H9 (cell line): ENCODE measurements at regions not wholly inside any gene's neighbourhood (a gene's known extent, or its start where the extent isn't known, plus 50 kb on each side); places are given as distances from the start of the nearest gene placed in this dataset.

Source experiments
- DNase-seq: peaks from one replicate; pipeline ENCODE4 v3.0.0-alpha.2; 2017
- H2AFZ ChIP-seq: one replicate; pipeline ENCODE4 v1.6.1; 2013; ENCODE audit warnings: mild to moderate bottlenecking, low read length, control low read depth, moderate library complexity
- H2AK5ac ChIP-seq: 2 replicates; pipeline ENCODE4 v1.6.1; 2013; ENCODE audit warnings: low read length, control low read depth, mixed read lengths; ENCODE audit not compliant: insufficient read length
- H2BK120ac ChIP-seq: one replicate; pipeline ENCODE4 v1.6.1; 2013; ENCODE audit warnings: low read depth, mild to moderate bottlenecking, low read length, control low read depth, inconsistent platforms; ENCODE audit not compliant: poor library complexity, severe bottlenecking
- H2BK12ac ChIP-seq: 2 replicates; pipeline ENCODE4 v1.6.1; 2013; ENCODE audit warnings: low read length, control low read depth, mixed read lengths, low read depth; ENCODE audit not compliant: insufficient read length
- H2BK15ac ChIP-seq: 2 replicates; pipeline ENCODE4 v1.6.1; 2013; ENCODE audit warnings: low read depth, low read length, control low read depth
- H2BK20ac ChIP-seq: one replicate; pipeline ENCODE4 v1.6.1; 2013; ENCODE audit warnings: low read depth, mild to moderate bottlenecking, low read length, control low read depth, inconsistent platforms; ENCODE audit not compliant: poor library complexity, severe bottlenecking
- H2BK5ac ChIP-seq: 2 replicates; pipeline ENCODE4 v1.6.1; 2013; ENCODE audit warnings: low read length, control low read depth, mixed read lengths; ENCODE audit not compliant: insufficient read length
- H3K14ac ChIP-seq: 2 replicates; pipeline ENCODE4 v1.6.1; 2013; ENCODE audit warnings: low read length, control low read depth; ENCODE audit not compliant: insufficient read depth
- H3K18ac ChIP-seq: 2 replicates; pipeline ENCODE4 v1.6.1; 2013; ENCODE audit warnings: low read depth, mild to moderate bottlenecking, mixed read lengths, low read length, control low read depth; ENCODE audit not compliant: insufficient read length
- H3K23ac ChIP-seq: 2 replicates; pipeline ENCODE4 v1.6.1; 2013; ENCODE audit warnings: low read length, control low read depth, mixed read lengths, low read depth; ENCODE audit not compliant: insufficient read length
- H3K23me2 ChIP-seq: 2 replicates; pipeline ENCODE4 v1.6.1; 2013; ENCODE audit warnings: low read depth, mild to moderate bottlenecking, mixed read lengths, low read length, control low read depth; ENCODE audit not compliant: insufficient read length, poor library complexity, severe bottlenecking
- H3K27ac ChIP-seq: 2 replicates; pipeline ENCODE4 v1.5.1; 2013; ENCODE audit warnings: low read length, control low read depth, mixed read lengths, low read depth; ENCODE audit not compliant: insufficient read length
- H3K27me3 ChIP-seq: 2 replicates; pipeline ENCODE4 v1.6.1; 2013; ENCODE audit warnings: low read length, control low read depth, inconsistent platforms; ENCODE audit not compliant: insufficient read depth
- H3K4ac ChIP-seq: 2 replicates; pipeline ENCODE4 v1.6.1; 2013; ENCODE audit warnings: low read depth, mild to moderate bottlenecking, control low read depth, inconsistent platforms, low read length, moderate library complexity
- H3K4me1 ChIP-seq: 2 replicates; pipeline ENCODE4 v1.6.1; 2013; ENCODE audit warnings: low read length, control low read depth, inconsistent platforms; ENCODE audit not compliant: insufficient read depth
- H3K4me2 ChIP-seq: 2 replicates; pipeline ENCODE4 v1.6.1; 2013; ENCODE audit warnings: low read length, control low read depth, mixed read lengths; ENCODE audit not compliant: insufficient read length, insufficient read depth
- H3K56ac ChIP-seq: 2 replicates; pipeline ENCODE4 v1.6.1; 2013; ENCODE audit warnings: low read depth, mild to moderate bottlenecking, mixed read lengths, low read length, control low read depth; ENCODE audit not compliant: insufficient read length
- H3K79me1 ChIP-seq: 2 replicates; pipeline ENCODE4 v1.6.1; 2013; ENCODE audit warnings: low read depth, mild to moderate bottlenecking, moderate library complexity, low read length, control low read depth, inconsistent platforms; ENCODE audit not compliant: insufficient read depth, poor library complexity, severe bottlenecking
- H3K79me2 ChIP-seq: 2 replicates; pipeline ENCODE4 v1.6.1; 2013; ENCODE audit warnings: low read length, control low read depth, inconsistent platforms; ENCODE audit not compliant: insufficient read depth
- H3K9ac ChIP-seq: 2 replicates; pipeline ENCODE4 v1.6.1; 2013; ENCODE audit warnings: low read length, control low read depth, mixed read lengths; ENCODE audit not compliant: insufficient read length; ENCODE audit errors: extremely low read depth
- H3K9me3 ChIP-seq: one replicate; pipeline ENCODE4 v1.6.1; 2013; ENCODE audit warnings: low read depth, low read length, inconsistent platforms; ENCODE audit not compliant: control insufficient read depth
- H3T11ph ChIP-seq: one replicate; pipeline ENCODE4 v1.6.1; 2013; ENCODE audit warnings: mild to moderate bottlenecking, low read length, control low read depth, inconsistent platforms
- H4K20me1 ChIP-seq: one replicate; pipeline ENCODE4 v1.6.1; 2013; ENCODE audit not compliant: control insufficient read depth, insufficient read length, insufficient read depth
- H4K5ac ChIP-seq: 2 replicates; pipeline ENCODE4 v1.6.1; 2013; ENCODE audit warnings: low read depth, mild to moderate bottlenecking, mixed read lengths, low read length, control low read depth; ENCODE audit not compliant: insufficient read length
- H4K8ac ChIP-seq: replicated peaks from 2 replicates; pipeline ENCODE4 v1.6.1; 2013; ENCODE audit warnings: low read length, control low read depth, mixed read lengths, low read depth; ENCODE audit not compliant: insufficient read length
- H4K91ac ChIP-seq: 2 replicates; pipeline ENCODE4 v1.6.1; 2013; ENCODE audit warnings: low read depth, mild to moderate bottlenecking, moderate library complexity, mixed read lengths, low read length, control low read depth; ENCODE audit not compliant: insufficient read length
- H3K27ac Mint-ChIP-seq, 3 experiments: 2 replicates in 2 of 3; 3 replicates in 1 of 3; pipeline ENCODE4 v1.8.0; 2020 to 2021; ENCODE audit warnings: mixed read lengths in 3 of 3, mild to moderate bottlenecking in 1 of 3, moderate library complexity in 1 of 3
- H3K27me3 Mint-ChIP-seq: 2 replicates; pipeline ENCODE4 v1.8.0; 2021; ENCODE audit warnings: low read depth, mild to moderate bottlenecking, moderate library complexity, mixed read lengths
- H3K36me3 Mint-ChIP-seq, 3 experiments: 2 replicates in 2 of 3; 3 replicates in 1 of 3; pipeline ENCODE4 v1.8.0; 2020 to 2021; ENCODE audit warnings: low read depth in 3 of 3, mixed read lengths in 3 of 3; ENCODE audit not compliant: insufficient read depth in 1 of 3
- H3K4me1 Mint-ChIP-seq, 2 experiments: 2 replicates each; pipeline ENCODE4 v1.8.0; 2020; ENCODE audit warnings: mixed read lengths in 2 of 2
- H3K4me3 Mint-ChIP-seq, 2 experiments: 2 replicates in 1 of 2; 3 replicates in 1 of 2; pipeline ENCODE4 v1.8.0; 2020 to 2021; ENCODE audit warnings: mild to moderate bottlenecking in 2 of 2, mixed read lengths in 2 of 2, moderate library complexity in 1 of 2
- H3K9me3 Mint-ChIP-seq, 2 experiments: 2 replicates in 1 of 2; 3 replicates in 1 of 2; pipeline ENCODE4 v1.8.0; 2020; ENCODE audit warnings: mild to moderate bottlenecking in 2 of 2, mixed read lengths in 2 of 2, moderate library complexity in 1 of 2
- CTCF ChIP-seq: fragments of 200-600 bp; sonication (generic); conservative IDR thresholded peaks from 3 replicates; pipeline ENCODE4 v1.8.0; 2021; ENCODE audit warnings: antibody characterized with exemption, mild to moderate bottlenecking
- WGBS: extraction: QIAGEN DNeasy Blood & Tissue Kit; methylation state at CpG from one replicate; pipeline ENCODE4 v1.1.7; 2013; ENCODE audit warnings: missing lambda C conversion rate, low lambda C conversion rate, mixed read lengths; ENCODE audit not compliant: insufficient read length; ENCODE audit errors: extremely low coverage; 5-methylcytosine and 5-hydroxymethylcytosine counted together

GRCh38 chr2:126973745-126974144, 75.1 kb downstream of the TEX51 start:
- Histone ChIP-seq H4K91ac (no peak overlapping the region), H2AFZ (no peak overlapping the region), H3K9ac (no peak overlapping the region), H2BK15ac (no peak overlapping the region), H3T11ph (no peak overlapping the region), H3K4ac (no peak overlapping the region), H2BK20ac (no peak overlapping the region), H3K9me3 (no peaks in the 10 kb centered on the region), H3K79me1 (no peaks in the 10 kb centered on the region), H3K23me2 (no peaks in the 10 kb centered on the region), H4K8ac (no peak overlapping the region), H3K14ac (no peak overlapping the region), H3K79me2 (no peaks in the 10 kb centered on the region), H3K23ac (no peak overlapping the region), H4K5ac (no peak overlapping the region), H3K27me3 (no peaks in the 10 kb centered on the region), H3K27ac (no peak overlapping the region), H2BK5ac (no peak overlapping the region), H2BK120ac (no peak overlapping the region), H3K18ac (no peak overlapping the region), H2BK12ac (no peak overlapping the region), H3K56ac (no peak overlapping the region), H2AK5ac (no peak overlapping the region), H3K4me2 (no peak overlapping the region), H4K20me1 (no peaks in the 10 kb centered on the region), H3K4me1 (peaks cover 3% of the 10 kb centered on the region; the same call in 1 of the 2 replicates)
- peaks cover 20 to 22% of the 10 kb centered on the region in 2 experiments for H3K4me1 Mint-ChIP-seq
- no peaks in the 10 kb centered on the region for H3K36me3 Mint-ChIP-seq
- H3K4me3 Mint-ChIP-seq: no peak overlapping the region
- no peaks in the 10 kb centered on the region for H3K9me3 Mint-ChIP-seq
- peak overlapping the region in 1 of 3 experiments; percentile 66; a peak in 1 of 7 replicates for H3K27ac Mint-ChIP-seq
- no CpG with 5 or more reads among the region's 2 CpGs for WGBS
- no peak for TF ChIP-seq CTCF
- DNase-seq: no peak
- peaks cover 42% of the 10 kb centered on the region for H3K27me3 Mint-ChIP-seq
